DMS153 treated with DMSO at 0.1 percent for 48 hours (cell line): ENCODE measurements at regions not wholly inside any gene's neighbourhood (a gene's known extent, or its start where the extent isn't known, plus 50 kb on each side); places are given as distances from the start of the nearest gene placed in this dataset.

Source experiments
- DNase-seq: peaks from one replicate; lab custom pipeline; 2025; ENCODE audit not compliant: unreplicated experiment; lab: John Stamatoyannopoulos, UW

- no peak for DNase-seq
Observed at GRCh38 chr9:88037285-88037845, 63.0 kb upstream of the CDK20 start.

GRCh38 chr9:88034964-88035363 lies 60.6 kb upstream of the CDK20 start:
- no peak for DNase-seq

- DNase-seq: no peak
Observed at GRCh38 chr9:88033359-88033702, 59.0 kb upstream of the CDK20 start.

GRCh38 chr9:88028338-88028737 lies 54.0 kb upstream of the CDK20 start:
- no peak for DNase-seq

GRCh38 chr9:88026118-88026479 lies 51.8 kb upstream of the CDK20 start:
- DNase-seq: no peak

- no peak for DNase-seq
Observed at GRCh38 chr9:88025411-88026117, 51.2 kb upstream of the CDK20 start.

- no peak for DNase-seq
Observed at GRCh38 chr9:88024896-88025295, 50.6 kb upstream of the CDK20 start.
